ENCODE measurements at regions not wholly inside any gene's neighbourhood (a gene's known extent, or its start where the extent isn't known, plus 50 kb on each side); places are given as distances from the start of the nearest gene placed in this dataset.
"Not testable (repeated sequence)": the region's sequence is repeated elsewhere in the genome, so short reads cannot be mapped to it uniquely, and the experiment has no call there.

- no peak for DNase-seq
Measured at GRCh38 chr3:94413336-94414108, 350.7 kb downstream of the NSUN3 start.

DNA sequence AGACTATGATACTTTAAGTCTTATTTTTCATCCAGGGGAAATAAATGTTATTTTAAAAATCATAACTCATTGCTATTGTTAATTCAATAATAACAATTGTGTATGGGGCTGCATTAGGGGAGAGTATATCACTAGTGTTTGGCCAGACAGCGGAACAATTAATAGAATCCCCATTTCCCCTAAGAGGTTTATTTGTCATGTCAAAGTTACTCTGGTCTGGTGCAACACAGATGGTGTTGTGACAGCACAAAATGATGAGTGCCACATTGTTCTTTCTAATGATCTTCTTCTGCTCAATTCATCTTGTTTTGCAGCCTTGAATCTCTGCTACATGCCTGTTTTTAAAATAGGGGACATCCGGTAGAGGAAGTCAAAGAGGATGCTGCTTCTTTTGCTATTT, 351.6 kb downstream of the NSUN3 start:
- no peak for DNase-seq

DNA sequence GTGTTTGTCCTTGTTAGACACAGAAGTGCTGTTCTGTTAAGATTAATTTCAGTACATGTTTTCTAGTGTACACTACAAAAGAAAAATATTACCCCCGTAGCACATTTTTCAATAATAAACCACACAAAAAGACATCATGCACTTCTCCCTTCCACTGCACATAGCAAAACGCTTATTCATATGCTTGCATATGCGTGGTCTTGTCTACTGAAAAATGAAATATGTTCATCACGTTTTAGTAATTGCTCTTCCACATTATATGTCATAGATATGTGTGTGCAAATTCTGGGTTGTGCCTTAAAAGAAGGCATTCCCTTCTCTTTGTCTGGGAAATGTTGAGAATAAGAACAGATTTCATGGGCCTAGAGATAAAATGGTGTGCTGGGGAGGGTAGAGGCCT, 353.9 kb downstream of the NSUN3 start:
- DNase-seq = no peak

DNA sequence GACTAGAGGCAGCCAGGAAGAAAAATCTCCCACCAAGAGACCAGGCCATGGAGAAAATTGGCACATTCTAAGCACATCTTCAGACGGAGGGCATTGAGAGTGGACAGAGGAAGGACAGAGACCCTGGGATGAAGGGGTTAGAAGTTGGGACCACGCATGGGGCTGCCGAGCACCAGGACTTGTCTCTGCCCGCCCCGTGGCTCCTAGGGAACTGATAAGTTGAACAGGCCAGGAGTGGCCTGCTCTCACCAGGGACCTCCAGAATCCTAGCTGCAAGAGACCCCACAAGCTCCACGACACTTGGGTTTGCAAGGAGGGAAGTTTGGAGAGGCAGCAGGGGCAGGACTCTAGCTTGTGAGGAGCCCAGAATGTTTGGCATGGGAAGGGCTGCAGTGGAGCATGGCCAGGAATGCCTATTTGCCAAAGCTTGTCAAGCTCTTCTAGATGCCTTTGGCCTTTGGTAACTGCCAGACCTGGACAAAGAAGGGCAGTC, 355.1 kb downstream of the NSUN3 start:
- no peak for DNase-seq

DNA sequence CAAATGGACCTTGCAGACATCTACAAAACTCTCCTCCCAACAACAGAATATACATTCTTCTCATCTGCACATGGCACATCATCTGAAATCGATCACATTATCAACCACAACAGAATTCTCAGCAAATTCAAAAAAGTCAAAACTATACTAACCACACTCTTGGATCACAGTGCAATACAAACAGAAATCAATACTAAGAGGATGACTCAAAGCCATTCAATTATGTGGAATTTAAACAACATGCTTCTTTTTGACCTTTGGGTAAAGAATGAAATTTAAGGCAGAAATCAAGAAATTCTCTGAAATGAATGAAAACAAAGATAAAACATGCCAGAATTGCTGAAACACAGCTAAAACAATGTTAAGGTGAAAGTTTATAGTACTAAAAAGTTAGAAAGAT, 358.1 kb downstream of the NSUN3 start:
- no peak for DNase-seq

- DNase-seq = no peak
Measured at GRCh38 chr3:94423578-94423977, 360.7 kb downstream of the NSUN3 start.

DNA sequence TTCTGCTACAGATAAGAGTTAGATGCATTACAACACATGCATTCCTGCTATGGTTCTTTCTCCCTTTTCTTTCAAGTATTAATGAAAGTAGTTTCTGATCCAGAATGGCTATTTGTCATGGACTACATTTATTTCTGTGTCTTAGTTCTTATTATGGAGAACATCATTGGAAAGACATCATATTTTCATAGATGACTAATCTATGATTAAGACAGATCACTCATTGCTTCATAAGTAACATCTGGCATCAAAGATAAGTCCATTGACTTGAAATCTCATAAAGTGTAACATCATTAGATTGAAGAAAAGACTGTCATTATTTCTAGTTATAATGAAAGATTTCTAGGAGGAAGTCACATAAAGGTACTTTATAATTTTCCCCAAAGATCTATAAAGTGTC, 366.7 kb downstream of the NSUN3 start:
- DNase-seq = no peak

- DNase-seq = no peak
Measured at GRCh38 chr3:94431876-94432570, 369.2 kb downstream of the NSUN3 start.

DNA sequence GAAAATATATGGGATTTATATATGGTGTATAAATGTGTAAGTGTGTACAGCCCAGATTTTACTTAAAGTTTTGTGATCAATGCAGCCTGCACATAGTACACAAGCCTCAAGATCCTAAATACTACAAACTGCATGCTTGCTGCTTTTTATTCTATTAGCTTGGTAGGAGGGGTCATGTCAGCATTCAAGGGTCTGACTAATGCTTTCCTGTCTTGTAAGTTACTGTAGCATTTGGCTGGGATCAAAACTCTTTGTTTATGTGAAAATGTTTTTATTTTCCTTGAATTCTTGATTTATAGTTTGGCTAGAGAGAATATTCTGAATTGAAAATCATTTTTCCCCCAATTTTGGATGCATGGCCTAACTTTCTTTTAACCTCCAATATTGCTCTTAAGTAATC, 370.9 kb downstream of the NSUN3 start:
- no peak for DNase-seq

DNA sequence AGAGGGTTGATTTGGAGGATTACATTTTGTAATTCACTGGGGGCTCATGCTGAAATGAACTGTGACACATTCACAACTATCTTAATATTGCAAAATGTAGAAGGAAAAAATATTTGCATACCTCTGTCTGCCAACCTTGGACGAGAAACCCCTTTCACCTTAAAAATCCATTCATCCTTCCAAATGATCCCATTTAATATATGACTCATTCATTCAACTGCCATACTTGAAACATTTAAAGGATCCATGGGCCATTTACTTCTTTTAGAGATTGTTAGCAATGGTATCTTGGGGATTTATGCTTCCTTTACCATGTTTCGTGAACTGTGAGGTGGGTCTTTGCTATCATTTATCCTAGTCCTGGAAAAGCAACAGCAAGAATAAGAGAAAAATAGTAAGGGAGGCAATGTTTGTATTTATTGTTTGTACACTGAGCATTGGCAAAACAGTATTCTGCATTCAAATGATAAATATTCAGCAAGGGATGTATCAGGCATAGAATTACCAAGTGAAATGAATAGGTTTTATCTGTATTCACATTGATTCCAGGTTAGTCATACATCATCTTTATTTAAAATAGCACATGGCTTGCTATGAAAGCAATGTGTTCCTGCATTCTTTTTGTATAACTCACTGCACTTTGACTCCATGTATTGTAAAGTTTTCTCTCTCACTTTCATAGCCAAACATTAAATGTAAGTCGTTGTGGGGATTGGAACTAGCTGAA, 378.1 kb downstream of the NSUN3 start:
- DNase-seq = no peak

DNA sequence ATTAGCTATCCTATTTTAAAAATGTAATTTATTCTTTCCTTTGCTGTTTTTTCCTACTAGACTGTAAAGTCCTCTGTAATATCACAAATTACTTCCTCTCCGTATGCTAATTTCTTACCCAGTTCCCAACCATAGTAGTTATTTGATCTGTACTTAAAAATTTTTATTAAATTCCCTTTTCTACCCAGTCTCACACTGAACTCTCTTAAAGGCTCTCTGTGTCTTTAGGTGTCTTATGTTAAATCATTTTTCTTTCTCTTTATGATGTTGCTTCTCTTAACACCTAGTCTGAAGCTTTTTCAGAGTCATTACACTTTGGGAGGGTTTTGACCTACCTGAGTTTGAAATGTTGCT, 378.6 kb downstream of the NSUN3 start:
- no peak for DNase-seq

GRCh38 chr3:94453864-94454263, 391.0 kb downstream of the NSUN3 start:
- DNase-seq = no peak

DNA sequence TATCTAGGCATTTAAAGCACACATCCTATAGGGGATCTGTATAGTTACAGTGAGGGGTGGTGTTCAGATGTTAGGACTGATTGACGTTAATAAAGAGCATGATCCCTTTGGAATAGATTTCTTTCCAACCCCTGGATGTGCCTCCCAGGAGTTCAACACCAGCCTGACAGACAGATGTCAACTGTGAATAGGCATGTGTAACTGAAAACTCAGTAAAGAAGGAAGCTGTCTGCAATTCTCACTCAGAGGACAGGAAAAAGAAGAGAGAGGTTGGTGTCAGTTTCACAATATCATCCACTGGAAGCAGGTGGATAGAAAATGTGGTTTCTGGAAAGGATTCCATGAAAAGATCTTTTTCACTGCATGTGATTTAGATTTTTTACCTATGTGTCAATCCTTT, 396.3 kb downstream of the NSUN3 start:
- DNase-seq = no peak

- no peak for DNase-seq
Measured at GRCh38 chr3:94460931-94461330, 398.1 kb downstream of the NSUN3 start.

- no peak for DNase-seq
Measured at GRCh38 chr3:94462931-94463330, 400.1 kb downstream of the NSUN3 start.

DNA sequence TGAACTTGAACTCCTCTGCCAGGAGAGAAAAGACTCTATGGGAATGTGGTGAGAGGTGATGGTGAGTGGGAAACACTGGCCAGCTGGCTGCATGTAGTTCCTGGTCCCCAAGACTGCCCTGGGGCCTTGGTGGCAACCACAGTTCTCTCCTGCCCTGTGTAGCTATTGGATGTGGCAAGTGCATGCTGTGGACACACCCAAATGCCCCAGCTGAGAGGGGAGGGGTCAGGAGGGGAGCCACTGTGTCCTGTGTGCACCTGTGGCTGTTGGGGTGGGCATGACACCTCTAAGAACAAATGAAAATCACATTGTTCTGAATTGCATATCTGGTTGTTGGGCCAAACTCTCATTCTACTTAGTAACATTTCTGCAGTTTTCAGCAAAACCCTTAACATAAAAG, 409.6 kb downstream of the NSUN3 start:
- DNase-seq = no peak

DNA sequence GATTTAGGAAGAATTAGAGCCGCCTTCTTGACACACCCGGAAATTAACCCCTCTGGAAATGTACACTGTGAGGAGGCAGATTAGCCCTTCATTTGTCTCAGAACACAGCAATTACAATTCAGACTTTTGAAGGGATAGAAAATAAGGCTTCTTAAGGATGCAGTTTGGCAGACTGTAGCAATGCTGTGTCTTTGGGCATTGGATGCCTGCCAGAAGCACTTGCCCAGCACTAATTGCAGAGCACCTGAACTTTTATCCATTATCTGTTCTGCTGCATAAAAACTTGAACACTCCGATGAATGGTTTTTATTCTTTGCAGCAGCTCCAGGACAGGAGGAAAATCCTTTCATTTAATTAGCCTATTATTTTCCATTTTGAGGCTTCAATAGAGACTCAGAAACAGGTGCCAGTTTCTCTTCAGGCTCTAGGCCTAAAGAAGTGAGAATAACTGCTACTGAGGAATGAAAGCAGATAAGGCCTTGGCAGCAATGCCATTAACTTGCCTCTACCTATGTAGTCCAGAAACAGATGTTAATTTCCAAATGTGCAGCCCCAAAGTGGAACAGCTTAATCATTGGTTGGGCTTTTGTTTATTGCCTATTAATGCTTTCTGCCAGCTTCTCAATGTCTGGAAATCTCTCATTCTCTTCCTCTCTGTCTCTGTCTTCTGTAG, 418.5 kb downstream of the NSUN3 start:
- no peak for DNase-seq

GRCh38 chr3:94482686-94483085, 419.8 kb downstream of the NSUN3 start:
- DNase-seq = no peak

- no peak for DNase-seq
Measured at GRCh38 chr3:94483403-94483802, 420.5 kb downstream of the NSUN3 start.

GRCh38 chr3:94494992-94495391, 432.1 kb downstream of the NSUN3 start:
- no peak for DNase-seq

- no peak for DNase-seq
Measured at GRCh38 chr3:94500146-94500545, 437.3 kb downstream of the NSUN3 start.

DNA sequence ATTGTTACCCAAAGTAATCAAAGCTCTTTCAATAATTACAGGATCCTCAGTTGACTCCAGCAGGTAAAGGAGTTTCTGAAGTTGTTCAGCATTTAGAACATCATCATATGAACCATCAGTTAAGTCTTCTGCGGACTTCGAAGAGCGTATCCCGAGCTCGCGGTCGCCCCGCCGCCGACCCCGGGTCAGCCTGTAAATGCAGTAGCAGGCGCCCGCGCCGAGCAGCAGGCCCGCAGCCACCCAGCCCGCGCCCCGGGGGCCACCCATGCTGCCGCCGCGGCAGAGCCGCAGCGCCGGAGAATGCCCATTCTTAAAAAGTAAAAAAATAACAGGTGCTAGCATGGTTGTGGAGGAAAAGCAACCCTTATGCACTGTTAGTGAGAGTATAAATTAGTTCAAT, 444.5 kb downstream of the NSUN3 start:
- DNase-seq = not testable (repeated sequence)

DNA sequence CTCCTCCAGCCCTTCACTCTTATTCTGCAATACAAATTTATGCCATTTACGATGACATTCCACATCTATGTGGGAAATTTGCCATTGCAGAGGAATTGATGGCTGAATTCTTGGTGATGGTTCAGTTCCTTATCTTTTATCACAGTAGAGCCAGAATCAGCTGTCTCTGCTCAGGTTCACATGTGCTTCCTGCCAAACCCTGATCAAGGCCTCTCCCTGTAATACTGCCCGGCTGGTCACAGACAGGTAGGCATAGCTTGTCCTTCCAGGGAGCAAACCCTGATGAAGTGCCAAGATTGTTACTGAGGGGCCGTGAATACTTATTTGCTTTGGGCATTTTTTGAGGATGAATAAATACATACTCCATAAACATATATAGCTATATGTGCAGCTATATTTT, 450.0 kb downstream of the NSUN3 start:
- DNase-seq = no peak

Measured in activated CD8-positive, alpha-beta memory T cell treated with anti-CD3 and anti-CD28 coated beads, Interleukin-2, amount 50 U/mL, for 48 hours (primary cell).